GM12875 (cell line): ENCODE measurements at regions not wholly inside any gene's neighbourhood (a gene's known extent, or its start where the extent isn't known, plus 50 kb on each side); places are given as distances from the start of the nearest gene placed in this dataset.

Experiments
- H3K4me3 ChIP-seq: one replicate; pipeline ENCODE4 v1.5.1; 2011; ENCODE audit warnings: low read depth, low read length, control low read depth
- TF ChIP-seq, protein P1 (sequence below): IDR thresholded peaks from 2 replicates; pipeline ENCODE4 v1.5.1; 2011; ENCODE audit warnings: low read depth, mild to moderate bottlenecking, control low read depth, inconsistent platforms, low read length, moderate library complexity, borderline replicate concordance; ENCODE audit not compliant: insufficient read depth

DNA sequence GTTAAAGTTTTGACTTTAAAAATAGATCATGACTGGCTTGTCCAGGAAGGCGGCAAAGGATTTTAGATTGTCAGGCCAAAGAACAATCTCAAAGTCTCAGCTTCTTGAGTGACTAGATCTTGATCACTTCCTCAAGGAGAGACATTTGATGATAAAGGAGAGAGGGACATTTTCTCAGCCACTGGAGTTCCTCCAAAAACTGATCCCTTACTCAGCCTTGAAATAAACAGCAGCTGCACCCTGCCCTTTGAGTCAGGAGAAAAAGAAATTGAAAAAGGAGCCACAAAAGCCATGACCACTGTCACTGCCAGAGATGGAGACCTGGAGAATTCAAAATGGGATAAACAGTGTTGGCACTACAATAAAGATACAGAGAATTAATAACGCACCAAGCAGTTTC lies 288.4 kb upstream of the PRMT6 start:
- no peak overlapping the region for H3K4me3 ChIP-seq
- TF ChIP-seq, protein P1, sequence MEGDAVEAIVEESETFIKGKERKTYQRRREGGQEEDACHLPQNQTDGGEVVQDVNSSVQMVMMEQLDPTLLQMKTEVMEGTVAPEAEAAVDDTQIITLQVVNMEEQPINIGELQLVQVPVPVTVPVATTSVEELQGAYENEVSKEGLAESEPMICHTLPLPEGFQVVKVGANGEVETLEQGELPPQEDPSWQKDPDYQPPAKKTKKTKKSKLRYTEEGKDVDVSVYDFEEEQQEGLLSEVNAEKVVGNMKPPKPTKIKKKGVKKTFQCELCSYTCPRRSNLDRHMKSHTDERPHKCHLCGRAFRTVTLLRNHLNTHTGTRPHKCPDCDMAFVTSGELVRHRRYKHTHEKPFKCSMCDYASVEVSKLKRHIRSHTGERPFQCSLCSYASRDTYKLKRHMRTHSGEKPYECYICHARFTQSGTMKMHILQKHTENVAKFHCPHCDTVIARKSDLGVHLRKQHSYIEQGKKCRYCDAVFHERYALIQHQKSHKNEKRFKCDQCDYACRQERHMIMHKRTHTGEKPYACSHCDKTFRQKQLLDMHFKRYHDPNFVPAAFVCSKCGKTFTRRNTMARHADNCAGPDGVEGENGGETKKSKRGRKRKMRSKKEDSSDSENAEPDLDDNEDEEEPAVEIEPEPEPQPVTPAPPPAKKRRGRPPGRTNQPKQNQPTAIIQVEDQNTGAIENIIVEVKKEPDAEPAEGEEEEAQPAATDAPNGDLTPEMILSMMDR = no peak

DNA sequence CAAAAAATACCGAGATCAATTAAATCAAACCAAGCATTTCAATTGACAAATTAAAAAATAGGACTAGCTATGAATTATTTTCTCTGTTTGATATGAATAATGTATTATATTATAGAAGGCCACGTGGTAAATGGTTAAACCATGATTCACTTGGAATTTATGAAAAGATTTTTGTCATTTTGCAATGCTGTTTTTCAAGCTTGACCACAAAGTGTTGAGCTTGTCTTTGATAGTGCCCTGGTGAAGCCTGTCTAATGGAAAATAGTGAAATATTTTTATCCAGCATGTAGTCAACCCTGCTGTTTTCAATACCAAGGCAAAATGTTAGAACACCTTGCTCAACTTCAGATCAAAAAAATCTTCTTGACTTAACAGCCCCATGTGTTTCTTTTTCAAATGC lies 288.0 kb upstream of the PRMT6 start:
- no peak overlapping the region for H3K4me3 ChIP-seq
- TF ChIP-seq, protein P1 = no peak

DNA sequence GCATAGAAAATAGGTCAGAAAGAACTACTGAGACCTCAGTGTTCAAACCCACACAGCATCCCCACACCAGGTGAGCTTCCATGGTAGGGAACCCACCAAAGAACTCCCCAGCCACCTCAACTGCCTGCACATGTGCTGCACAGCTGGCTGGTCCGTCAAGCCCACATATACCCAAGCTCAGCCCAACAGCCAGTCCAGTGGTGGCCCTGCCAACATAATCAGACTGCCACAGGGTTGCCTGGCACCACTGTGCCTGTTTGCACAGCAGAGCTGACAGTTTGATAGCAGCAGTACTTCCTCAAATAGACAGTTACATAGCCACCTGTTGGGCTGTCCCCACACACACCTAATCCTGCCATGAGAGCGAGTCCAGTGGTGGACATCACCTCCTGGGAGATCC lies 283.3 kb upstream of the PRMT6 start:
- no peak overlapping the region for H3K4me3 ChIP-seq
- TF ChIP-seq, protein P1 = no peak

DNA sequence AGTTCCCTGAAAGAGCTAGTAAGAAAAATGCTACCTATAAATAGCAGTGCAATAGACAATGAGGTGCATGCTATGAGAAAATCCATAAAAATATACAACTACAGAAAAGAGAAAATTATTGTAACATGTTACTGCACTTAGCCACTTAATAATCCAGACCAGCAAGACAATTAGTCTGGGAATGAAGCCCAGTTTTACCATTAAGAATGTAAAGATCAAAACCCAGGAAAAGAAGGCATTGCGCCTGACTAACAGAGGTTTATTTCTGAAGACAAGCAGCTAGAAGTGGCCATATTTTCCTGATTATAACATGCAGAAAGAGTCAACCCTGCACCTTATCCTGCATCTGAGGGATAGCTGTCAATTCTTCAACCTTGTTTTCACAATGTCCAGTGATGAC lies 276.4 kb upstream of the PRMT6 start:
- TF ChIP-seq, protein P1 = no peak
- no peak overlapping the region for H3K4me3 ChIP-seq

DNA sequence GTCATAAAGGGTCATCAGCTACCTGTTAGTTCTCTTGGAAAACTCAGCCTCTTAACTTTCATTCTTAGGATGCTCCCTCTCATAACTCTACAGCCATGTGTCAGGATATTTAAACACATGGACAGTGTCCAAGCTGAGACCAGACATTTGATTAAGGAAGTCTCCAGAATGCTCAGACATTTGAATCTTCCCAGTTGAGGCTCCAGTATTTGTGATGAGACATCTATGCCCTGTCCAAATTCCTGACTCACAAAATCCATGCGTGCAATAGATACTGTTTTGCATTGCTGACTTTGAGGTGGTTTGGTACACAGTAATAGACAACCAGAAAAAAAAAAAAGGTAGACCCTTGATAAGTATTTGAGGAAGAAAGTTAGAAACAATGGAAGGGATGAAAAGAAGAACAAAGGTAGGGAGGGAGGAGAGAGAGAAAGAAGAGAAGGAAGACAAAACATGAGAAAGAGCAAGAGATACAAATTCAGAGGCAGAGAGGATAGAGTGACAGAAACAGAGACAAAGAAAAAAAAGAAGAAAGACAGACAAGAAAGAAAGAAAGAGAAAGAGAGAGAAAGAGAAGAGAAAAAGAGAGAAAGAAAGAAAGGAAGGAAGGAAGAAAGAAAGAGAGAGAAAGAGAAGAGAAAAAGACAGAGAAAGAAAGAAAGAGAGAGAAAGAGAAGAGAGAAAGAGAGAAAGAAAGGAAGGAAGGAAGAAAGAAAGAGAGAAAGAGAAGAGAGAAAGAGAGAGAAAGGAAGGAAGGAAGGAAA lies 275.5 kb upstream of the PRMT6 start:
- H3K4me3 ChIP-seq = no peak overlapping the region
- TF ChIP-seq, protein P1 = no peak

DNA sequence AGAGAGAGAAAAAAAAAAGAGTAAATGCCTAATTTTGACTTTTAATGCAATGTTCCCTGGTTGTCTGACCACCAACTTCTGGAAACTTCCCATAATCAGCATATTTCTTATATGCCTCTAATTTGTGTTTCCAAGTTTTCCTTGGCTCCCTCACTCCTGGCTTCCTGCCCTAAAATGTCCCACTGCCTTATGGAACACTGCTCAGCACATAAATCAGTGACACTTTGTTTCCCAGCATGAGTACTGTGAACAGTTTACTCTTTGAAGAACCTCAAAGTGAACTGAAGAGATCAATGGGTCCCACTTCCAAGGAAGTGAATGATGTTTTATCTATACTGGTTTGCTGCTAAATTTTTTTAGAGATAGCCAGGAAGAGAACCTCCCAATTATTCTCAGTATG lies 271.3 kb upstream of the PRMT6 start:
- no peak overlapping the region for H3K4me3 ChIP-seq
- TF ChIP-seq, protein P1 = no peak

DNA sequence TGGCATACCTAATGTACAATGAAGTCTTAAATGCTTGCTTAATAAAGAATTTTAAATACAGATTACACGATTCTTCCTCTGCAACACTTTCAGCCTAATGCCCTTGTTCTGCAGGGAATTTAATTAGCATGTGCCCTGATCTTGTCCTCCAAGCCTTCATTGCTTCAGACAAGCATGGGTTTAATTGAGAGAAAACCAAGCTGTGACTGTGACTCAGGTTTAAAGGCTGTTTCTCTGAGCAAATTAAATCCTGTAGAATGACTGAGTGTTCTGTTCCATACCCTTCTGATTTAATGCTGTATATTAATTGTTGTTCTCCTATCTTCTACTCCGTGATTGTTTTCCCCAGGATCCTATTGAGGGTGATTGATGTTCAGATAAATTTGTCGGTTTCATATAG lies 269.0 kb upstream of the PRMT6 start:
- no peak overlapping the region for H3K4me3 ChIP-seq
- TF ChIP-seq, protein P1 = no peak
